ENCODE measurements at regions not wholly inside any gene's neighbourhood (a gene's known extent, or its start where the extent isn't known, plus 50 kb on each side); places are given as distances from the start of the nearest gene placed in this dataset.
A peak's percentile ranks its signal among the peaks of the same experiment; 100 is the strongest.

GRCh38 chr3:102053375-102053989 lies 204.2 kb downstream of the NFKBIZ start:
- no TSS peak for BruUV-seq (replicated peaks)
- intact Hi-C loops (cut with micrococcal nuclease; ENCODE audit: unreplicated experiment): no loop called here
- POLR2A ChIA-PET: interaction anchor here (0.7 to 1.1 kb wide), 2 partner anchors 25 to 920 kb away, joined by 3 read pairs; no protein-coding TSS in a partner anchor

GRCh38 chr3:102054543-102055080 lies 205.3 kb downstream of the NFKBIZ start:
- BruUV-seq (replicated peaks): no TSS peak
- H3K9me2 ChIP-seq (ENCODE audit: insufficient read depth, low read length): no peaks in the 10 kb centered on the region
- TF ChIP-seq EZH2phosphoT487 (IDR thresholded peaks at IDR 0.05; ENCODE audit: borderline replicate concordance, low read depth, low read length) (no peak), CTCF (conservative IDR thresholded peaks at IDR 0.05; ENCODE audit: low read length) (no peak)
- no peaks in the 10 kb centered on the region for H4K20me1 ChIP-seq (ENCODE audit: insufficient read depth, low read length)
- POLR2A ChIA-PET: interaction anchor here (1.0 to 1.1 kb wide), 2 partner anchors 26 to 57 kb away, joined by 3 read pairs; no protein-coding TSS in a partner anchor
- no peaks in the 10 kb centered on the region for H3K36me3 ChIP-seq (ENCODE audit: insufficient read depth, low read length)
- no peaks in the 10 kb centered on the region for H3K9me3 ChIP-seq (ENCODE audit: low read length)
- peaks cover 5% of the 10 kb centered on the region for H3K4me1 ChIP-seq (ENCODE audit: insufficient read depth, low read length, poor library complexity, severe bottlenecking)
- DNase-seq (ENCODE audit: low spot score): no peak
- H3K27ac ChIP-seq (ENCODE audit: low read depth, low read length, poor library complexity, severe bottlenecking): no peak overlapping the region
- H3K79me2 ChIP-seq (ENCODE audit: insufficient read depth, low read depth, low read length): no peaks in the 10 kb centered on the region
- no peak overlapping the region for H3K4me2 ChIP-seq (ENCODE audit: low read length)
- no peak overlapping the region for H3K4me3 ChIP-seq (ENCODE audit: low read depth, low read length, poor library complexity, severe bottlenecking)
- H2AFZ ChIP-seq (ENCODE audit: low read length): no peak overlapping the region
- CTCF ChIA-PET (ENCODE audit: unreplicated experiment): no interaction called here
- intact Hi-C loops (cut with micrococcal nuclease; ENCODE audit: unreplicated experiment): no loop called here

More at GRCh38 chr3:102053375-102053989, 204.2 kb downstream of the NFKBIZ start:
- Histone ChIP-seq H2AFZ (ENCODE audit: low read length) (no peak overlapping the region), H3K4me2 (ENCODE audit: low read length) (no peak overlapping the region), H3K4me3 (ENCODE audit: low read depth, low read length, poor library complexity, severe bottlenecking) (no peak overlapping the region), H3K27ac (ENCODE audit: low read depth, low read length, poor library complexity, severe bottlenecking) (no peak overlapping the region), H4K20me1 (ENCODE audit: insufficient read depth, low read length) (no peaks in the 10 kb centered on the region), H3K9me2 (ENCODE audit: insufficient read depth, low read length) (no peaks in the 10 kb centered on the region), H3K79me2 (ENCODE audit: insufficient read depth, low read depth, low read length) (no peaks in the 10 kb centered on the region), H3K4me1 (ENCODE audit: insufficient read depth, low read length, poor library complexity, severe bottlenecking) (no peaks in the 10 kb centered on the region), H3K9me3 (ENCODE audit: low read length) (no peaks in the 10 kb centered on the region), H3K36me3 (ENCODE audit: insufficient read depth, low read length) (no peaks in the 10 kb centered on the region)
- TF ChIP-seq EZH2phosphoT487 (IDR thresholded peaks at IDR 0.05; ENCODE audit: borderline replicate concordance, low read depth, low read length) (no peak), CTCF (conservative IDR thresholded peaks at IDR 0.05; ENCODE audit: low read length) (no peak)
- CTCF ChIA-PET (ENCODE audit: unreplicated experiment): no interaction called here
- DNase-seq (ENCODE audit: low spot score): no peak

- Histone ChIP-seq H2AFZ (ENCODE audit: low read length) (no peak overlapping the region), H4K20me1 (ENCODE audit: insufficient read depth, low read length) (no peaks in the 10 kb centered on the region), H3K9me2 (ENCODE audit: insufficient read depth, low read length) (no peaks in the 10 kb centered on the region), H3K27ac (ENCODE audit: low read depth, low read length, poor library complexity, severe bottlenecking) (no peak overlapping the region), H3K4me2 (ENCODE audit: low read length) (no peak overlapping the region), H3K4me3 (ENCODE audit: low read depth, low read length, poor library complexity, severe bottlenecking) (no peak overlapping the region), H3K79me2 (ENCODE audit: insufficient read depth, low read depth, low read length) (no peaks in the 10 kb centered on the region), H3K9me3 (ENCODE audit: low read length) (no peaks in the 10 kb centered on the region), H3K4me1 (ENCODE audit: insufficient read depth, low read length, poor library complexity, severe bottlenecking) (peaks cover 6% of the 10 kb centered on the region), H3K36me3 (ENCODE audit: insufficient read depth, low read length) (no peaks in the 10 kb centered on the region)
- intact Hi-C loops (cut with micrococcal nuclease; ENCODE audit: unreplicated experiment): no loop called here
- ChIA-PET CTCF (ENCODE audit: unreplicated experiment) (no interaction called here), POLR2A (interaction anchor here (0.6 to 0.8 kb wide), 4 partner anchors 15 to 290 kb away, joined by 3 to 5 read pairs (median 4); no protein-coding TSS in a partner anchor)
- TF ChIP-seq EZH2phosphoT487 (IDR thresholded peaks at IDR 0.05; ENCODE audit: borderline replicate concordance, low read depth, low read length): no peak
- no peak for TF ChIP-seq CTCF (conservative IDR thresholded peaks at IDR 0.05; ENCODE audit: low read length)
- DNase-seq (ENCODE audit: low spot score): peak; percentile 32
- BruUV-seq (replicated peaks): no TSS peak
Observed at GRCh38 chr3:102057781-102058421, 208.6 kb downstream of the NFKBIZ start.
